ENCODE measurements at regions not wholly inside any gene's neighbourhood (a gene's known extent, or its start where the extent isn't known, plus 50 kb on each side); places are given as distances from the start of the nearest gene placed in this dataset.
"Not testable (repeated sequence)": the region's sequence is repeated elsewhere in the genome, so short reads cannot be mapped to it uniquely, and the experiment has no call there.

- Histone ChIP-seq H3K4me1 (ENCODE audit: low read length) (peaks cover 8% of the 10 kb centered on the region), H3K4me3 (ENCODE audit: low read length) (no peak overlapping the region), H4K20me1 (ENCODE audit: insufficient read depth, low read length) (no peaks in the 10 kb centered on the region), H3K79me2 (ENCODE audit: low read length) (no peaks in the 10 kb centered on the region), H3K9me3 (ENCODE audit: insufficient read depth, low read length) (no peaks in the 10 kb centered on the region), H3K4me2 (ENCODE audit: low read length) (no peak overlapping the region), H3K36me3 (replicated peaks; ENCODE audit: low read depth, low read length) (no peaks in the 10 kb centered on the region), H2AFZ (ENCODE audit: low read depth, low read length) (no peak overlapping the region), H3K27ac (ENCODE audit: low read length) (no peak overlapping the region), H3K27me3 (ENCODE audit: low read depth, low read length) (no peaks in the 10 kb centered on the region), H3K9ac (ENCODE audit: low read length) (no peak overlapping the region)
- TF ChIP-seq EZH2phosphoT487 (IDR thresholded peaks at IDR 0.05; ENCODE audit: low read depth) (no peak), CTCF (IDR thresholded peaks at IDR 0.05; ENCODE audit: low read depth, low read length) (no peak)
Measured at GRCh38 chr7:122248472-122248871, 56.1 kb downstream of the FEZF1 start.

GRCh38 chr7:122238729-122239128, 65.8 kb downstream of the FEZF1 start:
- not testable (repeated sequence) for H4K20me1 ChIP-seq (ENCODE audit: insufficient read depth, low read length); H3K4me1 ChIP-seq (ENCODE audit: low read length); H3K4me2 ChIP-seq (ENCODE audit: low read length); H2AFZ ChIP-seq (ENCODE audit: low read depth, low read length); H3K27ac ChIP-seq (ENCODE audit: low read length); H3K4me3 ChIP-seq (ENCODE audit: low read length); H3K79me2 ChIP-seq (ENCODE audit: low read length); H3K9me3 ChIP-seq (ENCODE audit: insufficient read depth, low read length); H3K36me3 ChIP-seq (replicated peaks; ENCODE audit: low read depth, low read length); H3K9ac ChIP-seq (ENCODE audit: low read length); H3K27me3 ChIP-seq (ENCODE audit: low read depth, low read length)

- not testable (repeated sequence) for H3K4me1 ChIP-seq (ENCODE audit: low read length); H3K4me2 ChIP-seq (ENCODE audit: low read length); H3K79me2 ChIP-seq (ENCODE audit: low read length); H3K4me3 ChIP-seq (ENCODE audit: low read length); H3K27ac ChIP-seq (ENCODE audit: low read length); H2AFZ ChIP-seq (ENCODE audit: low read depth, low read length); H3K36me3 ChIP-seq (replicated peaks; ENCODE audit: low read depth, low read length); H3K27me3 ChIP-seq (ENCODE audit: low read depth, low read length); H3K9me3 ChIP-seq (ENCODE audit: insufficient read depth, low read length); H4K20me1 ChIP-seq (ENCODE audit: insufficient read depth, low read length); H3K9ac ChIP-seq (ENCODE audit: low read length)
Measured at GRCh38 chr7:122238297-122238696, 66.3 kb downstream of the FEZF1 start.

GRCh38 chr7:122225874-122226273, 78.7 kb downstream of the FEZF1 start:
- Histone ChIP-seq H4K20me1 (ENCODE audit: insufficient read depth, low read length) (no peaks in the 10 kb centered on the region), H3K36me3 (replicated peaks; ENCODE audit: low read depth, low read length) (no peaks in the 10 kb centered on the region), H3K27me3 (ENCODE audit: low read depth, low read length) (no peaks in the 10 kb centered on the region), H3K27ac (ENCODE audit: low read length) (no peak overlapping the region), H3K9me3 (ENCODE audit: insufficient read depth, low read length) (no peaks in the 10 kb centered on the region), H3K79me2 (ENCODE audit: low read length) (no peaks in the 10 kb centered on the region), H3K4me1 (ENCODE audit: low read length) (no peaks in the 10 kb centered on the region), H3K4me3 (ENCODE audit: low read length) (no peak overlapping the region), H2AFZ (ENCODE audit: low read depth, low read length) (no peak overlapping the region), H3K4me2 (ENCODE audit: low read length) (no peak overlapping the region), H3K9ac (ENCODE audit: low read length) (no peak overlapping the region)
- TF ChIP-seq EZH2phosphoT487 (IDR thresholded peaks at IDR 0.05; ENCODE audit: low read depth) (no peak), CTCF (IDR thresholded peaks at IDR 0.05; ENCODE audit: low read depth, low read length) (no peak)

- H3K36me3 ChIP-seq (replicated peaks; ENCODE audit: low read depth, low read length): no peaks in the 10 kb centered on the region
- no peaks in the 10 kb centered on the region for H3K9me3 ChIP-seq (ENCODE audit: insufficient read depth, low read length)
- no peaks in the 10 kb centered on the region for H4K20me1 ChIP-seq (ENCODE audit: insufficient read depth, low read length)
- H3K27ac ChIP-seq (ENCODE audit: low read length): no peak overlapping the region
- no peaks in the 10 kb centered on the region for H3K4me1 ChIP-seq (ENCODE audit: low read length)
- H3K4me3 ChIP-seq (ENCODE audit: low read length): no peak overlapping the region
- H3K4me2 ChIP-seq (ENCODE audit: low read length): no peak overlapping the region
- TF ChIP-seq CTCF (IDR thresholded peaks at IDR 0.05; ENCODE audit: low read depth, low read length): peak; percentile 75
- TF ChIP-seq EZH2phosphoT487 (IDR thresholded peaks at IDR 0.05; ENCODE audit: low read depth): no peak
- H3K9ac ChIP-seq (ENCODE audit: low read length): no peak overlapping the region
- no peaks in the 10 kb centered on the region for H3K27me3 ChIP-seq (ENCODE audit: low read depth, low read length)
- no peaks in the 10 kb centered on the region for H3K79me2 ChIP-seq (ENCODE audit: low read length)
- no peak overlapping the region for H2AFZ ChIP-seq (ENCODE audit: low read depth, low read length)
Measured at GRCh38 chr7:122219253-122219865, 75.3 kb upstream of the AASS start.
